ENCODE measurements at regions not wholly inside any gene's neighbourhood (a gene's known extent, or its start where the extent isn't known, plus 50 kb on each side); places are given as distances from the start of the nearest gene placed in this dataset.
"Not testable (repeated sequence)": the region's sequence is repeated elsewhere in the genome, so short reads cannot be mapped to it uniquely, and the experiment has no call there.

- DNase-seq (no peak), ATAC-seq (ENCODE audit: low FRiP score in 2 of 2) (no peak)
- Histone ChIP-seq H3K36me3 (no peaks in the 10 kb centered on the region), H3K4me3 (no peak overlapping the region), H3K9me3 (no peaks in the 10 kb centered on the region), H3K4me1 (no peaks in the 10 kb centered on the region), H3K27ac (no peak overlapping the region), H3K27me3 (no peaks in the 10 kb centered on the region)
- 80 to 96% methylated on average over 1 of the region's 1 CpG for WGBS, 2 donors
- TF ChIP-seq POLR2A (IDR thresholded peaks at IDR 0.05) = no peak
- TF ChIP-seq EP300 (IDR thresholded peaks at IDR 0.05) = no peak
- no peak for TF ChIP-seq CTCF (IDR thresholded peaks at IDR 0.05)
- TF ChIP-seq POLR2AphosphoS5 (IDR thresholded peaks at IDR 0.05) = no peak
Observed at GRCh38 chrX:46144566-46144965, 400.7 kb downstream of the ZNF674 start.

- no peaks in the 10 kb centered on the region for H3K4me1 ChIP-seq
- TF ChIP-seq EP300 (IDR thresholded peaks at IDR 0.05) (no peak), CTCF (IDR thresholded peaks at IDR 0.05) (no peak)
- no peak overlapping the region for H3K27ac ChIP-seq
- 72 to 82% methylated on average over 2 of the region's 2 CpGs for WGBS, 2 donors
- DNase-seq (no peak), ATAC-seq (ENCODE audit: low FRiP score in 2 of 2) (no peak)
- no peak overlapping the region for H3K4me3 ChIP-seq
- H3K36me3 ChIP-seq = no peaks in the 10 kb centered on the region
- H3K27me3 ChIP-seq = no peaks in the 10 kb centered on the region
- no peaks in the 10 kb centered on the region for H3K9me3 ChIP-seq
Observed at GRCh38 chrX:46140272-46140671, 404.9 kb downstream of the ZNF674 start.

GRCh38 chrX:46130247-46130646 lies 415.0 kb downstream of the ZNF674 start:
- DNase-seq (no peak), ATAC-seq (ENCODE audit: low FRiP score in 2 of 2) (no peak)

GRCh38 chrX:46125111-46125510 lies 420.1 kb downstream of the ZNF674 start:
- TF ChIP-seq POLR2AphosphoS5 (IDR thresholded peaks at IDR 0.05) = no peak
- no peak for TF ChIP-seq POLR2A (IDR thresholded peaks at IDR 0.05)
- no peak for TF ChIP-seq CTCF (IDR thresholded peaks at IDR 0.05)
- no peak for TF ChIP-seq EP300 (IDR thresholded peaks at IDR 0.05)
- ATAC-seq (ENCODE audit: low FRiP score in 2 of 2) = no peak
- no peaks in the 10 kb centered on the region for H3K36me3 ChIP-seq
- 52 to 100% methylated on average over 1 of the region's 1 CpG for WGBS, 2 donors
- H3K9me3 ChIP-seq = no peaks in the 10 kb centered on the region
- DNase-seq = no peak
- no peak overlapping the region for H3K27ac ChIP-seq
- H3K4me3 ChIP-seq = no peak overlapping the region
- H3K27me3 ChIP-seq = no peaks in the 10 kb centered on the region
- H3K4me1 ChIP-seq = no peaks in the 10 kb centered on the region

More at GRCh38 chrX:46130247-46130646, 415.0 kb downstream of the ZNF674 start:
- no peaks in the 10 kb centered on the region for H3K36me3 ChIP-seq
- no peaks in the 10 kb centered on the region for H3K27me3 ChIP-seq
- H3K4me3 ChIP-seq = no peak overlapping the region
- H3K27ac ChIP-seq = no peak overlapping the region
- TF ChIP-seq POLR2AphosphoS5 (IDR thresholded peaks at IDR 0.05) (no peak), POLR2A (IDR thresholded peaks at IDR 0.05) (no peak), EP300 (IDR thresholded peaks at IDR 0.05) (no peak)
- no peaks in the 10 kb centered on the region for H3K4me1 ChIP-seq
- WGBS, 2 donors = 56 to 70% methylated on average over 6 of the region's 6 CpGs
- H3K9me3 ChIP-seq = no peaks in the 10 kb centered on the region

GRCh38 chrX:46117234-46117633 lies 428.0 kb downstream of the ZNF674 start:
- H3K36me3 ChIP-seq = no peaks in the 10 kb centered on the region
- no peak for ATAC-seq (ENCODE audit: low FRiP score in 2 of 2)
- TF ChIP-seq POLR2AphosphoS5 (IDR thresholded peaks at IDR 0.05) = no peak
- TF ChIP-seq POLR2A (IDR thresholded peaks at IDR 0.05) = no peak
- H3K4me1 ChIP-seq = no peaks in the 10 kb centered on the region
- H3K27me3 ChIP-seq = peaks cover 0 to 2% (median 0%) of the 10 kb centered on the region in 4 donors
- H3K4me3 ChIP-seq = no peak overlapping the region
- WGBS, 2 donors = 71% methylated on average over 2 of the region's 2 CpGs; no CpG with 5 or more reads in 1 of the 2 donors
- no peak for DNase-seq
- H3K9me3 ChIP-seq = no peaks in the 10 kb centered on the region
- H3K27ac ChIP-seq = no peak overlapping the region

GRCh38 chrX:46087310-46087709 lies 457.9 kb downstream of the ZNF674 start:
- not testable (repeated sequence) for H3K36me3 ChIP-seq; H3K27ac ChIP-seq; H3K4me1 ChIP-seq; H3K4me3 ChIP-seq; DNase-seq; ATAC-seq (ENCODE audit: low FRiP score in 2 of 2); H3K9me3 ChIP-seq; H3K27me3 ChIP-seq
- WGBS, 2 donors = 70% methylated on average over 6 of the region's 6 CpGs; no CpG with 5 or more reads in 1 of the 2 donors

- not testable (repeated sequence) for ATAC-seq (ENCODE audit: low FRiP score in 2 of 2); H3K27ac ChIP-seq; H3K4me3 ChIP-seq; H3K9me3 ChIP-seq; DNase-seq; H3K27me3 ChIP-seq; H3K36me3 ChIP-seq; H3K4me1 ChIP-seq
- WGBS, 2 donors = 81% methylated on average over 5 of the region's 5 CpGs; no CpG with 5 or more reads in 1 of the 2 donors
Observed at GRCh38 chrX:46080121-46080520, 465.1 kb downstream of the ZNF674 start.
